Loucy (cell line): ENCODE measurements at regions not wholly inside any gene's neighbourhood (a gene's known extent, or its start where the extent isn't known, plus 50 kb on each side); places are given as distances from the start of the nearest gene placed in this dataset.

Experiments used
- CTCF ChIP-seq: fragments of 200-600 bp; sonication (generic); conservative IDR thresholded peaks from 2 replicates; pipeline ENCODE4 v1.5.1; 2014; ENCODE audit warnings: mild to moderate bottlenecking, antibody characterized with exemption, low read length
- EZH2phosphoT487 ChIP-seq: fragments of 200-600 bp; IDR thresholded peaks from 2 replicates; pipeline ENCODE4 v1.6.1; 2018; ENCODE audit warnings: antibody characterized with exemption, mild to moderate bottlenecking, moderate library complexity, borderline replicate concordance

DNA sequence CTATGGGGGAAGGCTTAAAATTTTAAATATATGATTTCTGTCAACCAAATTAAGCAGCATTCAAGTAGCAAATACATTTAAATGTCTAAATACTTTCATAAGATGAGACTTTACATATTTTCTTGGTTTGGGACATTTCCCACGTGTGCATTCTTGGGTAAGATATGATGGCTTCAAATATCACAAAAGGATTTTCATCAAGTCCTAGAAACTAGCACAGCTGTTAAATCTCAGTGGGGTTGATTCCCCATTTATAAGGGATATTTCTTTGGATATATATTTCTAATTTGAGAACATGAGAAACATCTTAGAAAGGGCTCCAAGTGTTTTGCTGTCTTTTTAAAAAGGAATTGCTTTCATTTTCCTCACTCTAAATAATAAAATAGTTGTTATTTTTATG is 90.2 kb downstream of the P2RY10 start:
- TF ChIP-seq CTCF (no peak), EZH2phosphoT487 (no peak)
